H1 (cell line): ENCODE measurements at regions not wholly inside any gene's neighbourhood (a gene's known extent, or its start where the extent isn't known, plus 50 kb on each side); places are given as distances from the start of the nearest gene placed in this dataset.

ENCODE experiments used
- CTCF ChIA-PET: fragments of 300-600 bp; sonication (Branson Sonifier 250); formaldehyde crosslinking; loops from one replicate; lab custom pipeline; 2021; ENCODE audit not compliant: partially characterized antibody; lab: Charles Lee
- POLR2A ChIA-PET: fragments of 300-600 bp; sonication (Branson Sonifier 250); formaldehyde crosslinking; loops from one replicate; lab custom pipeline; 2021; ENCODE audit warnings: inconsistent platforms; ENCODE audit not compliant: partially characterized antibody; lab: Charles Lee
- DNase-seq, 2 experiments: peaks; one replicate each; pipeline versions ENCODE4 v3.0.0 to v3.0.0-alpha.2; 2010 to 2022; ENCODE audit warnings: low spot score in 2 of 2, low read depth in 1 of 2, mixed read lengths in 1 of 2
- FAIRE-seq: peaks from 2 replicates; lab custom pipeline; 2011; peaks lifted over from hg19 to GRCh38; lab: Jason Lieb, UNC
- H2AFZ ChIP-seq: 2 replicates; pipeline ENCODE4 v1.8.1; 2012; ENCODE audit warnings: low read length, inconsistent platforms
- H2AK5ac ChIP-seq: 2 replicates; pipeline ENCODE4 v1.6.1; 2013; ENCODE audit warnings: low read depth, low read length
- H2BK120ac ChIP-seq: replicated peaks from 2 replicates; pipeline ENCODE3; 2013; ENCODE audit warnings: low read depth, low read length, inconsistent platforms
- H2BK12ac ChIP-seq: 2 replicates; pipeline ENCODE4 v1.6.1; 2013; ENCODE audit warnings: low read depth, low read length
- H2BK15ac ChIP-seq: 2 replicates; pipeline ENCODE4 v1.6.1; 2013; ENCODE audit warnings: low read length
- H2BK20ac ChIP-seq: 2 replicates; pipeline ENCODE4 v1.6.1; 2013; ENCODE audit warnings: low read length
- H2BK5ac ChIP-seq: 2 replicates; pipeline ENCODE4 v1.6.1; 2013; ENCODE audit warnings: low read depth, low read length
- H3K14ac ChIP-seq: 2 replicates; pipeline ENCODE4 v1.6.1; 2013; ENCODE audit warnings: inconsistent platforms; ENCODE audit not compliant: insufficient read length
- H3K18ac ChIP-seq: 2 replicates; pipeline ENCODE4 v1.6.1; 2013; ENCODE audit warnings: low read length; ENCODE audit errors: extremely low read depth
- H3K23ac ChIP-seq: 2 replicates; pipeline ENCODE4 v1.6.1; 2013; ENCODE audit warnings: inconsistent platforms; ENCODE audit not compliant: insufficient read length
- H3K23me2 ChIP-seq: 2 replicates; pipeline ENCODE4 v1.6.1; 2013; ENCODE audit warnings: low read depth, low read length
- H3K27ac ChIP-seq: 2 replicates; pipeline ENCODE4 v1.6.1; 2011; ENCODE audit warnings: low read depth, low read length, inconsistent platforms
- H3K27me3 ChIP-seq, 4 experiments: replicated peaks in 1 of 4; 1 replicate in 1 of 4; 2 replicates in 3 of 4; pipeline versions ENCODE4 v1.6.1 to v1.8.1; 2011 to 2013; ENCODE audit warnings: low read length in 3 of 4, mild to moderate bottlenecking in 3 of 4, inconsistent platforms in 2 of 4, mixed read lengths in 2 of 4, moderate library complexity in 1 of 4; ENCODE audit not compliant: control insufficient read depth in 3 of 4, insufficient read depth in 3 of 4; ENCODE audit errors: extremely low read depth in 1 of 4
- H3K36me3 ChIP-seq, 4 experiments: 2 replicates each; pipeline versions ENCODE4 v1.6.1 to v1.8.1; 2011 to 2013; ENCODE audit warnings: mild to moderate bottlenecking in 4 of 4, low read length in 3 of 4, moderate library complexity in 2 of 4, control low read depth in 1 of 4, inconsistent platforms in 1 of 4; ENCODE audit not compliant: insufficient read depth in 4 of 4, control insufficient read depth in 2 of 4
- H3K4ac ChIP-seq: replicated peaks from 2 replicates; pipeline ENCODE3; 2013; ENCODE audit warnings: low read length, low read depth, mixed read lengths, inconsistent platforms; ENCODE audit not compliant: insufficient read length
- H3K4me1 ChIP-seq, 4 experiments: replicated peaks in 1 of 4; 1 replicate in 1 of 4; 2 replicates in 3 of 4; pipeline versions ENCODE4 v1.6.1 to v1.8.1; 2011 to 2013; ENCODE audit warnings: low read length in 3 of 4, inconsistent platforms in 2 of 4, mixed read lengths in 1 of 4; ENCODE audit not compliant: insufficient read depth in 4 of 4, control insufficient read depth in 3 of 4
- H3K4me2 ChIP-seq, 2 experiments: 2 replicates each; pipeline versions ENCODE4 v1.6.1 to v1.8.1; 2011 to 2013; ENCODE audit warnings: low read depth in 2 of 2, low read length in 2 of 2, control low read depth in 1 of 2, inconsistent platforms in 1 of 2, mild to moderate bottlenecking in 1 of 2; ENCODE audit not compliant: insufficient read depth in 1 of 2
- H3K4me3 ChIP-seq, 4 experiments: fragments of 200-600, 300-600 bp in 1 of 4; sonication (generic), shearing (Covaris generic), sonication (Bioruptor Twin) in 1 of 4; 2 replicates each; pipeline versions ENCODE4 v1.5.1 to v1.8.1; 2011 to 2016; ENCODE audit warnings: low read length in 4 of 4, low read depth in 3 of 4, control low read depth in 2 of 4, inconsistent platforms in 2 of 4, mild to moderate bottlenecking in 2 of 4, mixed read lengths in 1 of 4, moderate library complexity in 1 of 4; ENCODE audit not compliant: insufficient read depth in 2 of 4; ENCODE audit errors: extremely low read depth in 1 of 4
- H3K56ac ChIP-seq: replicated peaks from 2 replicates; pipeline ENCODE3; 2013; ENCODE audit warnings: low read depth, mild to moderate bottlenecking, mixed read lengths, low read length, inconsistent platforms; ENCODE audit not compliant: insufficient read length
- H3K79me1 ChIP-seq: 2 replicates; pipeline ENCODE4 v1.6.1; 2013; ENCODE audit warnings: low read depth, low read length, control low read depth
- H3K79me2 ChIP-seq, 2 experiments: 2 replicates each; pipeline versions ENCODE4 v1.6.1 to v1.8.1; 2012 to 2013; ENCODE audit warnings: low read length in 2 of 2, mild to moderate bottlenecking in 2 of 2, inconsistent platforms in 1 of 2; ENCODE audit not compliant: insufficient read depth in 2 of 2, control insufficient read depth in 1 of 2
- H3K9ac ChIP-seq, 4 experiments: replicated peaks in 1 of 4; 1 replicate in 1 of 4; 2 replicates in 3 of 4; pipeline versions ENCODE4 v1.6.1 to v1.8.1; 2011 to 2013; ENCODE audit warnings: low read depth in 3 of 4, low read length in 3 of 4, control low read depth in 2 of 4, mild to moderate bottlenecking in 2 of 4, moderate library complexity in 2 of 4, inconsistent platforms in 1 of 4; ENCODE audit errors: extremely low read depth in 1 of 4
- H3K9me3 ChIP-seq, 2 experiments: 2 replicates each; pipeline versions ENCODE4 v1.6.1 to v1.8.1; 2012 to 2013; ENCODE audit warnings: mild to moderate bottlenecking in 2 of 2, moderate library complexity in 2 of 2, control low read depth in 1 of 2, inconsistent platforms in 1 of 2, low read depth in 1 of 2, low read length in 1 of 2, mixed read lengths in 1 of 2; ENCODE audit not compliant: insufficient read depth in 2 of 2
- H4K20me1 ChIP-seq, 2 experiments: replicated peaks in 1 of 2; 2 replicates each; pipeline versions ENCODE3 to v1.8.1; 2011 to 2013; ENCODE audit warnings: inconsistent platforms in 2 of 2, low read length in 2 of 2, mild to moderate bottlenecking in 1 of 2; ENCODE audit not compliant: insufficient read depth in 2 of 2, control insufficient read depth in 1 of 2
- H4K5ac ChIP-seq: 2 replicates; pipeline ENCODE4 v1.6.1; 2013; ENCODE audit warnings: low read length, low read depth, mixed read lengths, inconsistent platforms; ENCODE audit not compliant: insufficient read length
- H4K8ac ChIP-seq: 2 replicates; pipeline ENCODE4 v1.8.0; 2013; ENCODE audit warnings: mild to moderate bottlenecking, moderate library complexity, low read length, inconsistent platforms; ENCODE audit not compliant: insufficient read depth; ENCODE audit errors: extremely low read depth
- H4K91ac ChIP-seq: replicated peaks from 2 replicates; pipeline ENCODE3; 2013; ENCODE audit warnings: low read length, mixed read lengths, inconsistent platforms; ENCODE audit not compliant: insufficient read length
- ASH2L ChIP-seq: fragments of 200-600, 300-600 bp; sonication (generic); IDR thresholded peaks from one replicate; pipeline ENCODE4 v1.7.1; 2017; ENCODE audit warnings: low read length
- BACH1 ChIP-seq: IDR thresholded peaks from 2 replicates; pipeline ENCODE4 v1.6.1; 2012; ENCODE audit warnings: low read length, improper control_type of control experiment
- CHD1 ChIP-seq: IDR thresholded peaks from 2 replicates; pipeline ENCODE4 v1.6.1; 2012; ENCODE audit warnings: low read depth, low read length, improper control_type of control experiment
- CTBP2 ChIP-seq: IDR thresholded peaks from 2 replicates; pipeline ENCODE4 v1.7.0; 2011; ENCODE audit warnings: borderline replicate concordance, mild to moderate bottlenecking, moderate library complexity, mixed read lengths, low read length; ENCODE audit not compliant: insufficient read depth, insufficient read length
- EGR1 ChIP-seq: IDR thresholded peaks from 2 replicates; pipeline ENCODE4 v1.6.1; 2011; ENCODE audit warnings: low read depth, low read length, borderline replicate concordance
- EZH2 ChIP-seq: fragments of 200-600 bp; sonication (generic); IDR thresholded peaks from 2 replicates; pipeline ENCODE4 v1.7.1; 2012; ENCODE audit warnings: low read depth, mild to moderate bottlenecking, moderate library complexity, low read length, inconsistent platforms; ENCODE audit not compliant: severe bottlenecking
- GABPA ChIP-seq: IDR thresholded peaks from 2 replicates; pipeline ENCODE4 v1.6.1; 2011; ENCODE audit warnings: mild to moderate bottlenecking, low read length, moderate library complexity, borderline replicate concordance; ENCODE audit not compliant: insufficient read depth
- GTF2F1 ChIP-seq: IDR thresholded peaks from 2 replicates; pipeline ENCODE4 v1.6.1; 2012; ENCODE audit warnings: low read depth, low read length, improper control_type of control experiment, borderline replicate concordance
- KDM1A ChIP-seq: fragments of 200-600, 300-600 bp; sonication (generic); IDR thresholded peaks from 2 replicates; pipeline ENCODE4 v1.7.1; 2016; ENCODE audit warnings: mild to moderate bottlenecking, low read length, borderline replicate concordance
- NRF1 ChIP-seq: IDR thresholded peaks from 2 replicates; pipeline ENCODE4 v1.6.1; 2011; ENCODE audit warnings: mild to moderate bottlenecking, low read depth, low read length, improper control_type of control experiment
- SIX5 ChIP-seq: IDR thresholded peaks from 2 replicates; pipeline ENCODE4 v1.6.1; 2011; ENCODE audit warnings: mild to moderate bottlenecking, low read depth, low read length
- TBP ChIP-seq: IDR thresholded peaks from 2 replicates; pipeline ENCODE4 v1.6.1; 2011; ENCODE audit warnings: low read depth, low read length, improper control_type of control experiment
- TEAD4 ChIP-seq: IDR thresholded peaks from 2 replicates; pipeline ENCODE4 v1.6.1; 2012; ENCODE audit warnings: low read depth, low read length, inconsistent platforms, mixed read lengths
- WGBS, 2 experiments: shearing (Covaris generic) in 1 of 2; methylation state at CpG; one replicate each; pipeline versions ENCODE4 v1.1.6 to v1.1.7; 2013 to 2015; ENCODE audit warnings: low lambda C conversion rate in 2 of 2, mixed read lengths in 2 of 2, inconsistent platforms in 1 of 2, low coverage in 1 of 2, missing lambda C conversion rate in 1 of 2; ENCODE audit not compliant: insufficient replicate concordance in 2 of 2, insufficient coverage in 1 of 2, insufficient read length in 1 of 2; ENCODE audit errors: extremely low coverage in 1 of 2, missing lambda C conversion rate in 1 of 2; 5-methylcytosine and 5-hydroxymethylcytosine counted together

DNA sequence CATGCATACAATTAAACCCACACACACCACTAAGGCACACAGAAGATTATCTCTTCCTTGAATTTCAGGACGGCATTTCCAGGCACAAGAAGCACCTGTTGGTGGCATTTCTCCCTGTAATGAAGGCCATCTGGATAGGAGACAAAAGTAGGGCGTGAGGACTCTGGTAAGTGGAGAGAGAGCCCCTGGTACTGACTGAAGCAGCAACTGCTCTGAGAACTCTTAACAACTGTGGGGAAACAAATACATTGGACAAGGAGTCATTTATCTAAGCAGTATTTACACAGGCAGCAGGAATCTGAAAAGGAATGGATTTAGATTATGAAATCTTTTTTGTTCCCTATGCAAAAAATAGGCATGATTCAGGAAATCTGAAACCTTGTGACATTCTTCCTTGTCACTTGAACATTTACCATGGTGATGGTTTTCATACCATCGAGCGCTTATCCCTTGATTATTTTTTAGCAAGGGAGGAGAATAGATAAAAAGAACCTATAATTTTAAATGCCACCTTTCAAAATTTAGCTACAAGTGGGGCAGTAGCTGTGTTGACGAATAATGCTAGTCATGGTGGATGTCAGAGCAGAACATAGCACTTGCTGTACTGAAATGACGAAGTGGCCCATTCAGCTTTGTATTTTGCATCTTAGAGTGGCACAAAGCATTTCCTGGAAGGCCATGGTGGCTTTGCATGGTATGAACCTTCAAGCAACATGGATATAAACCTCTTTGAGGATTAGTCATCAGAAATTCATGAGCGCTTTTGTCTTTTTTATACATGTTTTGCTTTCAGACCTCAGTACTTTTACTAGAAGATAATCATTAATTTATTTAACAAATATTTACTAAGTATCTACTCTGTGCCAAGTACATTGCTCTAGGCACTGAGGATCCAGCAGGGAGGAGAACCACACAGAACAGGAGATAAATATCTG lies 362.0 kb downstream of the ADGRL2 start:
- CTCF ChIA-PET = interaction anchor here (0.6 kb wide), 1 partner anchor 796 kb away, joined by 3 read pairs; no protein-coding TSS in a partner anchor

More for the DNA sequence above, 362.0 kb downstream of the ADGRL2 start:
- Histone ChIP-seq H3K4me3 (no peak overlapping the region), H3K4me1 (peaks cover 0 to 4% (median 0%) of the 10 kb centered on the region in 4 experiments; a peak in 1 of 7 replicates), H3K4ac (no peak overlapping the region), H4K8ac (no peak overlapping the region), H3K27ac (no peak overlapping the region), H4K5ac (no peak overlapping the region), H3K27me3 (no peaks in the 10 kb centered on the region), H2AK5ac (no peak overlapping the region), H3K23me2 (no peaks in the 10 kb centered on the region), H2BK12ac (no peak overlapping the region), H3K18ac (no peak overlapping the region), H4K91ac (no peak overlapping the region), H3K79me2 (no peaks in the 10 kb centered on the region), H2AFZ (no peak overlapping the region; the same call in 1 of the 2 replicates), H3K23ac (no peak overlapping the region), H3K36me3 (no peaks in the 10 kb centered on the region), H3K4me2 (no peak overlapping the region), H2BK20ac (no peak overlapping the region), H3K14ac (no peak overlapping the region), H3K9me3 (no peaks in the 10 kb centered on the region), H4K20me1 (no peaks in the 10 kb centered on the region), H3K79me1 (no peaks in the 10 kb centered on the region), H3K56ac (no peak overlapping the region), H2BK15ac (no peak overlapping the region), H3K9ac (no peak overlapping the region), H2BK5ac (no peak overlapping the region; the same call in 1 of the 2 replicates), H2BK120ac (no peak overlapping the region)
- FAIRE-seq (no peak), DNase-seq (no peak)
- POLR2A ChIA-PET = interaction anchor here (1.2 kb wide), 1 partner anchor 11 kb away, joined by 3 read pairs; no protein-coding TSS in a partner anchor
- WGBS, 2 experiments = 94% methylated on average over 7 of the region's 7 CpGs; no CpG with 5 or more reads in 1 of the 2 experiments
- TF ChIP-seq BACH1 (no peak), CHD1 (no peak), TEAD4 (no peak), NRF1 (no peak), EGR1 (no peak), SIX5 (no peak), KDM1A (no peak), CTBP2 (no peak), ASH2L (no peak), GABPA (no peak), EZH2 (no peak), TBP (no peak), GTF2F1 (no peak)
